ENCODE measurements at regions not wholly inside any gene's neighbourhood (a gene's known extent, or its start where the extent isn't known, plus 50 kb on each side); places are given as distances from the start of the nearest gene placed in this dataset.

- DNase-seq = no peak
Observed at GRCh38 chr7:21367537-21367936, 60.3 kb upstream of the SP4 start.

- no peak for DNase-seq
Observed at GRCh38 chr7:21368317-21368716, 59.6 kb upstream of the SP4 start.

- DNase-seq = no peak
Observed at GRCh38 chr7:21370283-21370982, 57.5 kb upstream of the SP4 start.

- no peak for DNase-seq
Observed at GRCh38 chr7:21371360-21371759, 56.5 kb upstream of the SP4 start.

- DNase-seq = no peak
Observed at GRCh38 chr7:21373031-21373430, 54.9 kb upstream of the SP4 start.

- no peak for DNase-seq
Observed at GRCh38 chr7:21374134-21374533, 53.7 kb upstream of the SP4 start.

GRCh38 chr7:21377545-21377944, 50.3 kb upstream of the SP4 start:
- no peak for DNase-seq

All from DMS 273 treated with DMSO at 0.1 percent for 48 hours (cell line).